Erythroblast (primary cell): ENCODE measurements at regions not wholly inside any gene's neighbourhood (a gene's known extent, or its start where the extent isn't known, plus 50 kb on each side); places are given as distances from the start of the nearest gene placed in this dataset.
"Not testable (repeated sequence)": the region's sequence is repeated elsewhere in the genome, so short reads cannot be mapped to it uniquely, and the experiment has no call there.

Experiments used
- GATA1 ChIP-seq: IDR thresholded peaks from 2 replicates; pipeline ENCODE4 v1.6.1; 2011; ENCODE audit warnings: low read depth, mild to moderate bottlenecking, control low read depth, low read length, moderate library complexity
- POLR2A ChIP-seq: IDR thresholded peaks from 2 replicates; pipeline ENCODE4 v1.6.1; 2011; ENCODE audit warnings: mild to moderate bottlenecking, low read length

DNA sequence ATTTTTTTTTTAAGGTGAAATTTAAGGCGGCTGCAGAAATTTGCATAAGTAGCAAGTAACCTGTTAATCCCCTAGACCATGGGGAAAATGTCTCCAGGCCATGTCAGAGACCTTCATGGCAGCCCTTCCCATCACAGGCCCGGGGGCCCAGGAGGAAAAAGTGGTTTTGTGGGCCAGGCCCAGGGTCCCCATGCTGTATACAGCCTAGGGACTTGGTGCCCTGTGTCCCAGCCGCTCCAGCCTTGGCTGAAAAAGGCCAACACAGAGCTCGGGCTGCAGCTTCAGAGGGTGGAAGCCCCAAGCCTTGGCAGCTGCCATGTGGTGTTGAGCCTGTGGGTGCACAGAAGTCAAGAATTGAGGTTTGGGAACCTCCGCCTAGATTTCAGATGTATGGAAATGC, 218.3 kb downstream of the KCNRG start:
- not testable (repeated sequence) for TF ChIP-seq POLR2A, GATA1
